MM.1S (cell line): ENCODE measurements at regions not wholly inside any gene's neighbourhood (a gene's known extent, or its start where the extent isn't known, plus 50 kb on each side); places are given as distances from the start of the nearest gene placed in this dataset.

Experiments
- DNase-seq: peaks from one replicate; pipeline ENCODE4 v3.0.0-alpha.2; 2015
- H2AFZ ChIP-seq: fragments of 300-600 bp; sonication (generic); 2 replicates; pipeline ENCODE4 v1.6.0; 2016; ENCODE audit warnings: antibody characterized with exemption, low read length
- H3F3A ChIP-seq: fragments of 300-600 bp; sonication (generic); 2 replicates; pipeline ENCODE4 v1.6.1; 2016; ENCODE audit warnings: mild to moderate bottlenecking, antibody characterized with exemption, low read length, moderate library complexity, mixed read lengths; ENCODE audit not compliant: insufficient read depth
- H3K27ac ChIP-seq: fragments of 300-600 bp; sonication (generic); 2 replicates; pipeline ENCODE4 v1.5.1; 2016; ENCODE audit warnings: mild to moderate bottlenecking, low read length
- H3K27me3 ChIP-seq: fragments of 300-600 bp; sonication (generic); replicated peaks from 2 replicates; pipeline ENCODE4 v1.6.0; 2016; ENCODE audit warnings: low read length; ENCODE audit not compliant: insufficient read depth
- H3K36me3 ChIP-seq: fragments of 300-600 bp; sonication (generic); replicated peaks from 2 replicates; pipeline ENCODE4 v1.6.1; 2016; ENCODE audit warnings: mild to moderate bottlenecking, low read length, mixed read lengths; ENCODE audit not compliant: insufficient read depth
- H3K4me1 ChIP-seq: fragments of 300-600 bp; sonication (generic); 2 replicates; pipeline ENCODE4 v1.6.1; 2016; ENCODE audit warnings: low read length, mixed read lengths
- H3K4me2 ChIP-seq: fragments of 300-600 bp; sonication (generic); 2 replicates; pipeline ENCODE4 v1.6.0; 2016; ENCODE audit warnings: low read depth, low read length
- H3K4me3 ChIP-seq: fragments of 300-600 bp; sonication (generic); 2 replicates; pipeline ENCODE4 v1.5.1; 2016; ENCODE audit warnings: low read length, mixed read lengths
- H3K79me2 ChIP-seq: fragments of 300-600 bp; sonication (generic); 2 replicates; pipeline ENCODE4 v1.6.1; 2016; ENCODE audit warnings: mixed run types, low read length, mixed read lengths
- H3K9ac ChIP-seq: fragments of 300-600 bp; sonication (generic); 2 replicates; pipeline ENCODE4 v1.6.1; 2016; ENCODE audit warnings: low read length, mixed read lengths
- H3K9me2 ChIP-seq: fragments of 300-600 bp; sonication (generic); replicated peaks from 2 replicates; pipeline ENCODE4 v1.6.1; 2016; ENCODE audit warnings: mild to moderate bottlenecking, low read length, mixed read lengths; ENCODE audit not compliant: insufficient read depth
- H3K9me3 ChIP-seq: fragments of 300-600 bp; sonication (generic); replicated peaks from 2 replicates; pipeline ENCODE4 v1.6.1; 2016; ENCODE audit warnings: mild to moderate bottlenecking, low read length, mixed read lengths; ENCODE audit not compliant: insufficient read depth
- H4K20me1 ChIP-seq: fragments of 300-600 bp; sonication (generic); 2 replicates; pipeline ENCODE4 v1.6.1; 2016; ENCODE audit warnings: mild to moderate bottlenecking, low read length, moderate library complexity, mixed read lengths; ENCODE audit not compliant: insufficient read depth
- CTCF ChIP-seq: fragments of 300-600 bp; sonication (generic); IDR thresholded peaks from 2 replicates; pipeline ENCODE4 v1.5.1; 2016; ENCODE audit warnings: antibody characterized with exemption, low read length, mixed read lengths
- EZH2 ChIP-seq: fragments of 300-600 bp; sonication (generic); optimal IDR thresholded peaks from 2 replicates; pipeline ENCODE3; 2017; ENCODE audit warnings: low read depth, mild to moderate bottlenecking, antibody characterized with exemption, low read length, mixed read lengths
- EZH2phosphoT487 ChIP-seq: fragments of 300-600 bp; sonication (generic); IDR thresholded peaks from 2 replicates; pipeline ENCODE4 v1.6.1; 2018; ENCODE audit warnings: antibody characterized with exemption, low read length

DNA sequence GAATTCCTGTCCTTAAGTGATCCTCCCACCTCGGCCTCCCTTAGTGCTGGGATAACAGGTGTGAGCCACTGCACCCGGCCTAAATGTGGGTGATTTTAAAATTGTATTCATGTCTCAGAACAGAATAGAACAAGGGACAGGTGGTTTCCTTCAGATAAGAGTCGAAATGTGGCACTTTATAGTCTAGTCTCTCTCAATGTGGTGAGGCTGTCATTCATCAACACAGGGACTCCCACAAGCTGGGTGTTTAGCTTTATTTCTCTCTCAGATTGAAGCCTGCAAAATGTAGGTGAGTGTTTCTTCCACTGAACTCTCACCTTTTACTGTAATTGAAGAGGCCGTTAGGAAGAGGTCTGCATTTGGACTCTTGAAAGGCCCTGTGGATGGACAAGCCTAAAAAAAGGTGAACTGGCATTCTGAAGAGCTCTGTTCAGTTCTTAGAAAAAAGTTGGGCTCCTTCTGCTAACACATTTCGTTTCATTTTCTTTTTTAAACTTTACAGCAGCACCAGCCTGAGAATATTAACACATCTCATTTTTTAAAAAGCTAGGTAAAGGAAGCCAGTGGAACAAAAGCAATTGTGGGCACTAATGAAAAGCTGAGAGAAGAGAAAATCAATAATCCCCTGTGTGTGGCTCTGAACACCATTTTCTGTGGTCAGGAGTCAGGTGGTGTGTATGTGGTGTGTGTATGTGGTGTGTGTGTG lies 126.2 kb upstream of the SLC28A3 start:
- Histone ChIP-seq H3K4me1 (no peaks in the 10 kb centered on the region), H3F3A (no peaks in the 10 kb centered on the region), H3K9ac (no peak overlapping the region), H3K36me3 (no peaks in the 10 kb centered on the region), H3K27ac (no peak overlapping the region), H3K4me3 (no peak overlapping the region), H3K4me2 (no peak overlapping the region), H3K9me2 (no peaks in the 10 kb centered on the region), H3K27me3 (no peaks in the 10 kb centered on the region), H4K20me1 (no peaks in the 10 kb centered on the region), H3K79me2 (no peaks in the 10 kb centered on the region), H2AFZ (no peak overlapping the region), H3K9me3 (no peaks in the 10 kb centered on the region)
- TF ChIP-seq EZH2 (no peak), EZH2phosphoT487 (no peak), CTCF (no peak)
- no peak for DNase-seq

- no peak overlapping the region for H3K27ac ChIP-seq
- no peaks in the 10 kb centered on the region for H3K27me3 ChIP-seq
- H2AFZ ChIP-seq, result no peak overlapping the region
- H3K4me3 ChIP-seq, result no peak overlapping the region
- no peaks in the 10 kb centered on the region for H3K36me3 ChIP-seq
- no peaks in the 10 kb centered on the region for H4K20me1 ChIP-seq
- DNase-seq, result no peak
- no peaks in the 10 kb centered on the region for H3K4me1 ChIP-seq
- no peaks in the 10 kb centered on the region for H3F3A ChIP-seq
- no peaks in the 10 kb centered on the region for H3K9me3 ChIP-seq
- H3K79me2 ChIP-seq, result no peaks in the 10 kb centered on the region
- H3K9me2 ChIP-seq, result no peaks in the 10 kb centered on the region; the same call in 1 of the 2 replicates
- H3K4me2 ChIP-seq, result no peak overlapping the region
- no peak overlapping the region for H3K9ac ChIP-seq
- TF ChIP-seq CTCF, result no peak
Observed at GRCh38 chr9:84471816-84472215, 131.3 kb upstream of the SLC28A3 start.

DNA sequence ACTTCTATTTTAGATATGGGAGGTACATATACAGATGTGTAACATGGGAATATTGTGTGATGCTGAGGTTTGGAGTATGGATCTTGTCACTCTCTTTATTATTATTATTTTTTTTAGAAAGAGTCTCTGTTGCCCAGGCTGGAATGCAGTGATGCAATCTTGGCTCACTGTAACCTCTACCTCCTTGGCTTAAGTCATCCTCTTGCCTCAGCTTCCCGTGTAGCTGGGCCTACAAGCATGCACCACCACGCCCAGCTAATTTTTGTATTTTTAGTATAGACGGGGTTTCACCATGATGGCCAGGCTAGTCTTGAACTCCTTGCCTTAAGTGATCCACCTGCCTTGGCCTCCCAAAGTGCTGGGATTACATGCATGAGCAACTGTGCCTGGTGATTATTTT lies 138.4 kb upstream of the SLC28A3 start:
- Histone ChIP-seq H3K36me3 (no peaks in the 10 kb centered on the region), H3K27ac (no peak overlapping the region), H3K9me2 (no peaks in the 10 kb centered on the region; the same call in 1 of the 2 replicates), H2AFZ (no peak overlapping the region), H3K9me3 (no peaks in the 10 kb centered on the region), H3K27me3 (no peaks in the 10 kb centered on the region), H3K79me2 (no peaks in the 10 kb centered on the region), H4K20me1 (no peaks in the 10 kb centered on the region), H3K4me3 (no peak overlapping the region), H3F3A (no peaks in the 10 kb centered on the region), H3K9ac (no peak overlapping the region), H3K4me2 (no peak overlapping the region), H3K4me1 (no peaks in the 10 kb centered on the region)
- no peak for DNase-seq
- TF ChIP-seq CTCF (no peak), EZH2 (no peak), EZH2phosphoT487 (no peak)
